Forelimb muscle (tissue), 1 donor: ENCODE measurements at regions not wholly inside any gene's neighbourhood (a gene's known extent, or its start where the extent isn't known, plus 50 kb on each side); places are given as distances from the start of the nearest gene placed in this dataset.

Source experiments
- DNase-seq: peaks from one replicate; pipeline ENCODE4 v3.0.0-alpha.2; 2013; ENCODE audit warnings: low read depth

DNA sequence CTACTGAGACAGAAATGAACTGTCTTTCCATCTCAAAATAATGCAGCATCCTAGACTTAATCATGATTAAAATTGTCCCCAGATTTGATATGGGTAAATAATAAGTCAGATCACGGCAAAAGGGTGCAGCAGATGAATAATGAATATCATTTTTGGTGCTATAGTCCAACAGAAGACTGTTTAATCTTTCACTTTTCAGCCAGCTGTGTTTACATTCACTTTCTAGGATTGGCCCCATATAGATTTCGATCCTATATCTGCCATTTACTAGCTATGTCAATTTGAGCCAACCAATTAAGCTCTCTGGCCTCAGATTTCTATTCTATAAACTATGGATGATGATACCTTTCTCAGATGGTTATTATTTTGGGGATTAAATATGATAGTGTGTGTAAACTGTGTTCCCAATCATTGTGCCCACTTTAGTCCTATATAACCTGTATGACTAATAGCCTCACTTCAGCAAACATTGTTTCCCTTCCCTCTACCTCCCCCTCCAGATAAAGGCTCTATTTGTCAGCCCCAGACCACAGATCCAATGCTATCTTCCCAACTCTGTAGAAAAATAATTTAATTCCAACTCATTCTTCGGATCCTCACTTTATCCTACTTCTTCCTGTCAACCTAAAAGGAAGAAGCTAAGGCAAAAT is 53.6 kb upstream of the NT5E start:
- no peak for DNase-seq

DNA sequence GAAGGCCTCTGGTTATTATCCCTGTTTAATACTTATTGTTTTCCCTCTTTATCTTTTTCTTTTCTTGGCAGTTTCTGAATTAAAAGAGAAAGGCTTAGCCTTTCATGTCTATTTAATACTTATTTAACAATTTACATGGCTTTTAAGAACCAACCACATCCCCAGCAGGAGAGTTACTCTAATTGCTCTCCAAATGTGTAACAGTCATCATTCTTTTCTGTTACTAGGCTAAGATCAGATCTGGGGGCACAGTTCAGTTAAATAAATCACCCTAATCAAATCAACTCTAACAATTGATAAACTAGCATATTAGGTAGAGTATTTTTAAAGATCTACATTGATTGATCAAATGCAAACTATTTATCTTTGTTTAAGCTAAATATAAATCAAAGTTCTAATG is 54.1 kb upstream of the NT5E start:
- no peak for DNase-seq

DNA sequence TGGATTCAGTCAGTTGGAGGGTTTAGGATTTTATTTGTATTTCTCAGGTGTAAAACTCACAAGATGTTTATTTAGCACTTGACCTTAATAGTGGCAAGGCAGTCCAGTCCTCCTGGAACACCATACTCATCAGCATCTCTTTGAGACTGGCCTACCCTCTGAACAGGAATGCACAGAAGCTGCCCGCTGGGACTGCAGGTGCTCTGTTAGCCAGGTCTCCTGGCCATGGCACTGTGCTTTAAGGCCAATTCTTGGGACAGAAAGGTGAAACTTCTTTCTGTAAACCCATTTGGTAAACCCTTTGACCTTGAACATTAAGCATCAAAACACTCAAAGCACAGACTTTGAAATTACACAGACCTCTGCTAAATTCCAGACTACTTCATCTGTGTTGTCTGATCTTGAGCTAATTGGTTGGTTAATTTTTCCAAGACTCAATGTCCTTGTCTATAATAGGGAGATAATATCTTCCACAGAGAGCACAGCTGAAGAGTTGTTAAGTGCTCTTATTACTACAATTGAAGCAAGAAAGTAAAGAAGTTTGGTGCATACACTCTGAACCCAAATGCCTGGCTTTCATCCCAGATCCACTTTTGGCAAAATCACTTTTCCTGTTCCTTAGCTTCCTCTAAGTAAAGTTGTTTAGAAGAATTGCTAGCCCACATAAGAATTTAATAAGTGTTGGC is 54.9 kb upstream of the NT5E start:
- DNase-seq: no peak

DNA sequence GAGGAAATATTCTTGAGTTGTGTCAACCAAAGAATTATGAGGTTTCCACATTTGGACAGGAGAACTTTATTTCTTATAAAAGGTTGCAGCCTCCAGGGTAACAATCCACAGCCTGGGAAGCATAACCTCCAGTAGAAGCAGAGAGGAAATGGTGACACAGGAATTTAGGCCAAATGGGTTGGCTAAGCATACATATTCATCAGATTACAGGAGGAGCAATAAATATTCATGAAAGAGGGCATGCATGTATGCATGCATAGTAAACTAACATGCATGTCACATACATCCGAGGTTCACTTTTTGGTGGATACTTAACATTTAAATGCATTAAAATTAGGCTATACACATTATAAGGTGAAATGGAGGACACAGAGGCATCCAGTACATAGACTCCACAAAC is 55.7 kb upstream of the NT5E start:
- DNase-seq: no peak

DNA sequence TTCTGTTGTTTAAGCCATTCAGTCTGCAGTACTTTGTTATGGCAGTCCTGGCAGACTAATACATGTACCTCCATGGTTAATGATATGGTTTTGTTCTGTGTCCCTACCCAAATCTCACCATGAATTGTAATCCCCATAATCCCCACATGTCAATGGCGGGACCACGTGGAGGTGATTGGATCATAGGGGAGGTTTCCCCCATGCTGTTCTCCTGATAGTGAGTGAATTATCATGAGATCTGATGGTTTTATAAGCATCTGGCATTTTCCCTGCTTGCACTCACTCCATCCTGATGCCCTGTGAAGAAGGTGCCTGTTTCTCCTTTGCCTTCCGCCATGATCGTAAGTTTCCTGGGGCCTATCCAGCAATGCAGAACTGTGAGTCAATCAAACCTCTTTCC is 57.5 kb upstream of the NT5E start:
- no peak for DNase-seq

DNA sequence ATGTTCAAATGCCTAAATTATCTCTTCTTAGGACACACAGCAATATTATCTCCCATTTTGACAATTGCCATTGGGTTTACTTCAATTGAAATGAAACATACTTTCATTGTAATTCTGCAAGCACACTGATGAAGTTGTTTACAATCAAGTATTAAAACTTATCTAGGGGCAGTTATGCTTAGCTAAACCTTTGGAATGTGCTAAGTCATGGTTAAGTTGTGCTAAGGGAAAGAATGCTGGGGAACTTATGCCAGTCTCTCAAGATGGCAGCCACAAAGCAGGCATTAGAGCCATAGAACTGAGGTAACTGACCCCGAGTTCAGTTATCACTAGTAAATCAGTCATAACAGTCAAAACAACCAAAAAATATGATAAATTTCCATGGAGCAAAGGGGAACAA is 59.1 kb upstream of the NT5E start:
- no peak for DNase-seq

DNA sequence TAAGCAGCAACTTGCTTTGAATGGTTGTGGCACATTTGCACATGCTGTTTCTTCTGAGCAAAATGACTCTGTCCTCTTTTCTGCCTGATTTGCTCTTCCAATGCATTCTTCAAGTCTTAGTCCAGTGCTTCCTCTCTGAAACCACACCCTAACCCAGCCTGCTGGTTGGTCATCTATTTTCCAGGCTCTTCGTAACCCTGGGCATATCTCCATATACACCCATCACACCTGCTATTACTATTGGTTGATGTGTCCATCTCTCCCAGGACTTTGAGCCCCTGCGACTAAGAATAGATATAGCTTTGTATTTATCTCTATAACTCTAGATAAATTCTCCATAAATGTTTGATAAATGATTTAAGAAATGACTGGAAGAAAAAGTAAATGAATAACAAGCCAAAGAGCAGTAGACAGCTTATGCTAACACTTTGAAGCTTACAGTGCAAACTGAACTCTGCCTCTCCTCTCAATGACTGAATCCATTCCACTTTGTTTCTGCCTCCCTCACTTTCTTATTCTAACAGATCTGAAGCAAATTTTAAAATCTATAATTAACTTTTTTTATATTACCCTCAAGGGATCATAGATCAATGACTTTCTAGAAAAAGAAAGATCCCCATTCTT is 59.7 kb upstream of the NT5E start:
- no peak for DNase-seq

DNA sequence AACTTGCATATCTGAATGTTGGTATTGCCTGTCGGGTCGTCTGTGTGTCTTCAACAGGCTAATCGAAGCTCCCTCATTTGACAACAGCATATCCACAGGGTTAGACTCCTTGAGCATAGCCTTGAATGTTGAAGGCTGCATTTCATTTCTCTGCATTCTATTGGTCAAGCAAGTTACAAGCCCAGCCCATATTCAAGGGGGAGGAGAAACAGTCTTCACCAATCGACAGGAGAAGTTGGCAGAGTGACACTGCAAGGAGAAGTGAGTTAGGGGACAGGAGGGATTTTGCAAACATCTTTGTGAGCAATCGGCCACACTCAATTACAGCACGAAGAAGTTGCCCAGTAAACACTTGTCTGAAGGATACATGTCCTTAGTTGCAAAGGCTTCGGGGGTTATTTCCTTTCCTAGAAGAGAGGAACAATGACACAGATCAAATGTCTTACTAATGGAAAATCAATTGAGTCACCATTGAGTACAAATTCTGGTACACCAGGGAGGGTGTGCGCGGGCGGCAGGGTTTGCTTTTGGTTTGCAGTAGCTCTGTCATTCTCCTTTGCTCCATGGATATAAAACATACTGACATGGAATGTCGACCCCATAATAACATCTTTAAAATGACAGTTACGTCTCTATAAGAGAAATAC is 60.6 kb upstream of the NT5E start:
- no peak for DNase-seq

DNA sequence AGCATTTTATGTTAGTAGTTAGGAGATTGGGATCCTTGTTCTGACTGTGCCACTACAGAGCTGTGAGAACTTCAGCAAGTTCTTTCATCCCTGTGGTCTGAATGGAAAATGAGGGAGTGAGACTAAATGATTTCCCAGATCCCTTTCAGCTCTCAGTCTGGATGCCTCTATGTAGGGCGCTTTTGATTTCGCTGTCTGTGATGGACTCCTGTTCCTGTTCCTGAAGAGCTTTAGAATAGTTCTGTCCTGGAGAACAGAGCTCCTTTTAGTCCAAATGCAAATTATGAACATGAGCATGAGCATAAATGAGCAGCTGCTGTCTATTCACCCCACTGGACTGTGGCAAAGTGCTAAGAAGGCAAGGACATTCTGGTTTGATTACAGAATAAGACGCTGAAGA is 61.4 kb upstream of the NT5E start:
- DNase-seq: no peak

DNA sequence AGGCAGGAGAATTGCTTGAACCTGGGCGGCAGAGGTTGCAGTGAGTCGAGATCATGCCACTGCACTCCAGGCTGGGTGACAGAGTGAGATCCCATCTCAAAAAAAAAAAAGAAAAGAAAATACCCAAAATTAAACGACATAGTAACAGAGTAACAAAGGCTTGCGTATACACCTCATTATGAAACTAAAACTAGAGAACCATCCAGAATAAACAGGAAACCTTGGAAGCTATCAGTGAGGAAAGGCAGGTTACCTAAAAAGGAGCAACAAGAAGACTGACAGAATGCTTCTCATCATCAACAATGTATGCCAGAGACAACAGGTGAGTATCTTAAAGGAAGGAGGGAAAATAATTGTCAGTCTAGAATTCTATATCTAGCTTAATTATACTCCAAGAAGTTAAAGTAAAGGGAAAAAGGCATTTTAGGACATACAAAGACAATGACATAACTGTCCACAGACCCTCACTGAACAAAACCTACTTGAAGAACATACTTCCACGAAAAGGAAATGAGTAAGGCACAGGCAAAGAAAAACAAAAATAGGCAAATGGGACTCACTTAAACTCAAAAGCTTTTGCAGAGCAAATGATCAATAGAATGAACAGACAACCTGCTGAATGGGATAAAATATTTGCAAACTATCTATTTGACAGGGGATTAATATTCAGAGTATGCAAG is 64.1 kb upstream of the NT5E start:
- no peak for DNase-seq

DNA sequence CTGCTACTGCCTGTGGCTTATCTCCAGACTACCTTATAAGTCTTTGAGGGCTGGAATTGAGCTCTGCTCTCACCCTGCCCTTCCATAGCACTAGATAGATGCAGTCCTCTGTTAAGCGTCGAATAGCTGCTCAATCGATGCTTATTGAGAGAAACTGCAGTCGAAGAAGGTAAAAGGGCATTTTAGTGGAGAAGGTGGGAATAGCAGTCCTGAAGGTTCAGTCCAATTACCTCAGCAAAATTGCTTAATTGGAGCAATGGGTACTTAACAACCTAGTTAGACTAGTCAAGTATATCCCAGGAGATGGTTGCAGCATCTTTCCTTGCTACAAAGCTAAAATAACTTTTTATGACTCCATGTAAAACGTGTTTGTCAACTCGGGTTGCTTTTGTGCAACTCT is 66.8 kb upstream of the NT5E start:
- no peak for DNase-seq

DNA sequence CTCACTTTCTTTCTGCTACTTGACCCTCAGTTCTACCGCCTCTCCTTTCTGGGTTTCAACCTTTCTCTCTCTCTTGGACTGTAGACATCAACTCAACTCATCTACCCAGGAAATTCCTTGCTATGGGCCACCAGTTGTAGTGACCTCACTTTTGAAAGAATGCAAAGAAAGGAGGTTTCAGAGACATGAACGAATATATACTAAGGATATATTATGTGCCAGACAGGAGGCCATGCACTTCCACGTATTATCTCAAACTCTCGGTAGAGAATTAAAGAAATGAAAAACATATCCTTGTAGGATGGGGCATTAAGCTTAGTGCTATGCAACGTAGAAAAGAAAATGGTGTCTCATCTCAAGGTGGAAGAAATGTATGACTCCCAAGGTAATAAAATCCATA is 67.3 kb upstream of the NT5E start:
- no peak for DNase-seq

DNA sequence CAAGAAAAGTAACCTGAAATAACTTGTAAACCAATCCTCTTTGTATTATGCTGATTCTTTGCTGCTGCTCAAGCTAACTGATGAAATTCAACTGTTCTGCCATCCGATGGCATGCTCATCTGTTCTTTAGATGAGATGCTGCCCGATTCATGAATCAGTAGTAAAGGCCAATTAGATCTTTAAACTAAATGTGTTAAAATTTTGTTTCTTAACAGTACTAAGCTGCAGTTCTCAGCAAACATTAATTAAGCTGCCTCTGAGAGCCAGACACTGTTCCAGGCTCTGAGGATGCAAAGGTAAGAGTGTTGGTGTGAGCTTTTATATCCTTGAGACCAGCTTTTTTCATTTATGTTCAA is 77.0 kb upstream of the NT5E start:
- no peak for DNase-seq

DNA sequence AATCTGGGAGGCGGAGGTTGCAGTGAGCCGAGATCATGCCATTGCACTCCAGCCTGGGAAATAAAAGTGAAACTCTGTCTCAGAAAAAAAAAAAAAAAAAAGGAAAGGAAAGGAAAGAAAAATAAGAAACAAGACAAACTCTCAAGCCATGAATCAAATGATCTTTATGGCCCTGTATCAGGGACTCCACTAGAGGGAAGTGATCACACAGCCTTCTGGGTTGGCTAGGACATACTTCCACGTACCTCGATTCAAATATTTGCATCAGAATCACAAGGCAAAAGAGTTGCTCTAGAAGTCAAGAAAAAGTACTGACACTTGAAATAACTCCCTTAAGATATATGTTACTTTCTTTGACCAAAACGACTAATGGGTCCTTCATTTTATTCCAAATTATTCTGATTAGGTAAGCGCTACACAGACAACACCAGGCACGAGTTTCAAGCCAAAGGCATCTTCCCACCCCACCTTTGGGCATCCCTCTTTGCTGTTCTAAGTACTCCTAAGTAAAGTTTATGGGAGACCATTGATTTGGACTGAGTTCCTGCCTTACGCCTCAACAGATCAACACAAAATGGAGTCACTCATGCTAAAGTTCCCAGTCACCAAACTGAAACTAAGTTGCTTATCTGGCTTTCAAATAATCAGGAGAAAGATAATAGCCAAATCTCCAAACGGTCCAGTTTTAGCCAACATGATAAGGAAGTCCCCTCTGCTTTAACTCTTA is 77.5 kb upstream of the NT5E start:
- DNase-seq: no peak

DNA sequence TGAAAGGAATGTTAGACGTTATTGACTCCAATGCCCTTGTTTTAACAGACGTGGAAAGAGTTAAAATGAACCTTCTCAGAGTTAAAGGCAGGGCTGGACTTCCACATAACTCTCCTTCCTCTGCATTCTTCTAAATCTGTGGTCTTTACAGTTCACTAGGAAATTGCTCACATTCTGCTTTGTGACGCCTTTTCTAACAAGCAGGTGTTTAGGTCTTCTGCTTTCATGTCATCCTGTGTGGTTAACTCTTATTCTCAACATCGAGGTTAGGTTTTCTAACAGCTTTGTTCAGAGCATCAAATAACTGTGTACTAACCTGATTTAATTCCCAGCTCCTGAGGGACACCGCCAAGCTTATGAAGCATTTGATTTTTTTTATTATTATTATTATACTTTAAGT is 81.3 kb upstream of the NT5E start:
- DNase-seq: no peak

DNA sequence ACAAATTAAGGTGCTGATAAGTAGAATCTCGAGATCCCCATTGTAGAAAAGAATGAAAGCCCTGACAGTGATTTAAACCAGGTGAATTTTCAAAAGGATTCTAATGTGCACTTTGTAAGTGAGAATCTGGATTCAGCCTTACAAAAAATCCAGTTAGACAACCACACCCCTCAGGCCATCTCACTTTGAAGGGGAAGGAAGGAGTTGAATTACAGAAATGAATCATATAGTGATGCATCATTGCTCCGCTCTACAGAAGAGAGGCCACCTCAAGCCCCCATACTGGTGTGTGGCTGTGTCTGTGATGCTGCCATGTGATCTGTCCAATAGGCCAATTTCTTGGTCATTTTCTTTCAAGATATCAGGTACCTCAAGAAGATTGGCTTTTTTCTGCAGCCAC is 85.5 kb upstream of the NT5E start:
- DNase-seq: no peak

DNA sequence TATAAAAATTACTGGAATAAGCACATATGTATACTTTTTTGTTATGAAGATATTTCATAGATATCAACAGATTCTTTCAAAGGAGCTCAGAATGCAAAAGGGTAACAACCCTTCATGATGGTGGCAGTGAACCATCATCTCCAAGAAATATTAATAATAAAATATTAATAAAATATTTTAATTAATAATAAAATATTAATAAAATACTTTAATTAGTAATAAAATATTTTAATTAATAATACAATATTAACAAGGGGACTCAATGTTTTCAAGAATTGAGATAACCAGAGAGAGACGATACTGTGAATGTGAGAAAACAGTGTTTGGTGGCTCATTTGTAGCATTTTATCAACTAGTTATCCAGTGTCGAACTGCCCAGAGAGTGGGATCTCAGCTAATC is 86.0 kb upstream of the NT5E start:
- DNase-seq: no peak

DNA sequence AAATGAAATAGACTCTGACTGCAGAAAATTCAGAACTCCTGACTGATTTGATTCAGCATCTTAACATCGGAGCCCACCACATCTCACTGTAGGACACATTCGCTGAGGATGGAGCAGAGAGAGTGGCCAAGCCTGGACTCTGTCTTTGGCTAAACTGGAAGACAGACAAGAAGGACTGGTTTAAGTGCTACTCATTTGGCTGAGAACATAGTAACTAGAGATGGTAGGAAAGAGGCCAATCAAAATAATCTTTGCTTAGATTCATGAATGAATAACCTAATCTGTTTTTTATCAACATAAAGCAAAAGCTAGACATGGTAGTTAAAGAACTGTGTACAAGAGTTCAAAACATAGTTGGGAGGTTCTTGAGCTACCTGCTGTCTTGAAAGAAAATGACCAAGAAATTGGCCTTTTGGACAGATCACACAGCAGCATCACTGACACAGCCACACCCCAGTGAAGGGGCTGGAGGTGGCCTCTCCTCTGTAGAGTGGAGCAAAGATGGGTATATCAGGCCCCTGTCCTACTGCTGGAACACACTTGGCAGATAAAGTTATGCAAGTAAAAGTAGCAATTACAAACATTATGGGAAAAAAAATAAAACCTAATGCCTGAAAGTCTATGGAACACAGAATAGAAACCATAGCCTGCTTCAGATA is 87.1 kb upstream of the NT5E start:
- DNase-seq: no peak

DNA sequence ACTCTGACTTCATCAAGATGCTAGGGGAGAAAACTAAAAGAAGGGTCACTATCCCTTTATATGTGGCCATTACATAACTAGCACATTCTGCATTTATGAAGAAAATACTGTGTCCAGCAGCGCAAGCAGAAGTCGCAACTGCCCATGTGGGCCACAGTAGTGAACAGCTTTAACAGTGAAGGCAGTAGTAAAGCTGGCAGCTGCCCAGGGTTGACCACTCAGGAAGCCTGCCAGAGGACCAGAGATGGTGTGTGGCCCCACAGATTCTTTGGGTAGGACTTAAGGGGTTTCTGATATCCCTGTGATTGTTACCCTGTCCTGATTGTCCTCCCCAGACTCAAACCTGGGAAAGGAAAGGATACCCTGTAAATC is 88.3 kb upstream of the NT5E start:
- DNase-seq: no peak

DNA sequence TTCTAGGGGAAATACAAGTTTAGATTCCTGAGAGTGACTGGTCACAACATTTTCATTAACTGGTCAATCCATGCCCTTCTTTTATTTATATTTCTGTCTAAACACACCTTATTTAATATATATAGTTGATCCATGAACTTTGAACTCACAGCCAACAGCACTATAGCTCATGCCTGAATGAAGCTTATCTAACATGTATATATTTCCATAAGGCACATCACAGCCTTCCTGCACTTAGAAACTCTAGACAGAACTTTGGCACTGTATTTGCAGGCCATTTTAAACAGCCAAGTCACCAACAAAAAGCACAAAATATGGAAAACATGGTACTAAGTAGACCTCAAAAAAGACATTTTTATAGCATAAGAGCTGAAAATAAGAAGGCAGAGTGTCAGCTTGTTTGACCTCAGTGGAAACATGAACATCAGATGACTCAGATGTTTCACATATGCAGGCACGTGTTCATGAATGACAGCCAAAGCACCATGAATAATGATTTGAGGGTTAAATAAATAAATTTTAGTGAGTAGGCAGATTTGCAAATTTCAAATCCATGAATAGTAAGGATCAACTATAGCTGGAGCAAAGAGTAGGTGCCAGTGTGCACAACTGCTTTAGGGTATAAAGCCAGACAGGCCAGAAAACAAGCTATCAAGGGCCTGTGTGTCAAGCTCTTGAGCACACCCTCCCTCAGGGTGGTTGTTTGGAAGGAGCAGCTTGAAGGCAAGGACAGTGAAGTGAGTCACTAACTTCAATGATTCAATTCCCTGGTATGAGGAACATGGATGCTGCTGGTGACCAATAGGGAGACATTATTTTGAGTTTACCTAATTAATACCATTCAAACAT is 88.9 kb upstream of the NT5E start:
- DNase-seq: no peak
